HK-2 (cell line): ENCODE measurements at regions not wholly inside any gene's neighbourhood (a gene's known extent, or its start where the extent isn't known, plus 50 kb on each side); places are given as distances from the start of the nearest gene placed in this dataset.
A peak's percentile ranks its signal among the peaks of the same experiment; 100 is the strongest.

Experiments
- DNase-seq: peaks from one replicate; pipeline ENCODE4 v3.0.0-alpha.2; 2018; ENCODE audit not compliant: unreplicated experiment

DNA sequence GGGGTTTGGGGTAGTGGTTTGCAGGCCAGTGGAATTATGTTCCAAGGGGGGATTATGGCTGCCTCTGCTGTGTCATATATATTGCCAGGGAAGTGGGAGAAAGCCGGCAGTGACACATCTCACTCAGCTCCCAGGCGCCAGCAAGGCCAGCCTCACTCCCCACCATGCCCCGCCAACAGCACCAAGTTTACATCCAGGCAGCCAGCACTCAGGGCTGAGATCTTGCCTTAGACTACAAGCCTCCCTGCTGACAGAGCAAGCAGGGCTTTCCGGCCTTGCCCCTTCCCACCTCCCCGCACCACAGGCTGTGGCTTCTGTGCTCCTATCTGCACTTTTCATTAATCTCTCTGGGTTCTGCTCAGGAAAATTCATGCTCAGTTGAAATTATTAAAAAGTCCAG is 385.1 kb downstream of the MZT1 start:
- DNase-seq = no peak

DNA sequence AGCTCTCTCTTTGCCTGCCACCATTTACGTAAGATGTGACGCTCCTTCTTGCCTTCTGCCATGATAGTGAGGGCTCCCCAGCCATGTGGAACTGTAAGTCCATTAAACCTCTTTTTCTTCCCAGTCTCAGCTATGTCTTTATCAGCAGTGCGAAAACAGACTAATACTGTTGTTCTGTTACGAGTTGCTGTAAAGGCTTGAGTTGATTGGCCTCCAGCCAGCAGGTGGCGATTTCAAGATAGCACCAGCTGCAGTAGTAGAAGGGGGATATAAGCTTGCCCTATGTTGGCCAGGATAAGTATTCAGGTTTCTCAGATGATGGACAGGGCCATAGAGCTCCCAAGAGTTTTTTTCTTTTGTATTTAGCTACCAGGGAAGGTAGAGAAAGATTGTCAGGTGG is 385.5 kb downstream of the MZT1 start:
- no peak for DNase-seq

DNA sequence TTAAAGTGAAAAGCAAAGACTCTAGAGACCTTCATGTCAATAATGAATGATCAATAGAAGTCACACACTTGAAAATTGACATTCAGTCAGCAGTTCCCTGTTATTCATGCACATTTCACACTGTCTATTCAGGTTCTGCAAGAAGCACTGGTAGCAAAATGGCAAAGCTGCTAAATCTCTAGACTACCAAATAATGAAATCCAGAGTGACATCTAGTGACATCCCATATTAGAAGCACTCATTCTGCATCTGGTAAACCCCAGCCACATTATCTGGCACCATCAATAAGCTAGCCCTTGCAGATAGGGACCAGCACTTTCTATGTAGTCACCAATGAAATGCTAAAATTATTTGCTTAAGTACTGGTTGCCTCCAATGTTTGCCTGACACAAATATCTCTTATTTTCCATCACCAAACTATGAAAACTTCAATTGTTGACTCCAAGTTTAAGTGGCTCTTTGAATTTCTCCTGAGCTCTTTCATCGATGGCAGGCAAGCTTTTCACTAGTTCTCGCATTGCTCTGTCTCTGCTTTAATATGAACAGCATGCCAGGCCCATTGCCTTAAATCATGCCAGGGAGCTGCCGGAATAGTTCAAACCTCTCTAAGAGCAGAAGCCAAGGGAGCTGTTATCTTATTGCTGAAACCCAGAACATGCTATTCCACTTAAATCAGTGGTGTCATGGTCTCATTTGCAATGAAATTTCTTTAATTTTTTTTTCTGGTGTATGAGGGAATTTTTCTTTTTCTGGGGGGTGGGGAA is 409.9 kb downstream of the MZT1 start:
- DNase-seq = no peak

DNA sequence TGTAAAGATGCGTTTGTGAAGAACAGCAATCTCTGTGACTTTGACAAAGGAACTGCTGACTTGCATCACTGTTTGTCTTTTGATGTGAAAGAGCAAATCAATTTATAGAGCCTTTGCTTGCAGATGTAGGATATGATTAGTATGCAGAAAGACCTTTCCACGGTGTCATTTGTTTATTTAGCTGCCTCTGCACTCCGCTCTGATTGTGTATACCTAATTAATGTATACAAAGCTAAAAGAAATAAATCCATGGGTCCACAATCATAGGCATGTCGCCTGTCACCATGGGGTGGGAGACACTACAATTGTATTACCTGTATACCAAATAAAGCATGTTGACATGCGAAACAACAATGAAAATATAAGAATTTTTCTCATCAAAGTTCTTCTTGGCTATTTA is 410.7 kb downstream of the MZT1 start:
- no peak for DNase-seq

DNA sequence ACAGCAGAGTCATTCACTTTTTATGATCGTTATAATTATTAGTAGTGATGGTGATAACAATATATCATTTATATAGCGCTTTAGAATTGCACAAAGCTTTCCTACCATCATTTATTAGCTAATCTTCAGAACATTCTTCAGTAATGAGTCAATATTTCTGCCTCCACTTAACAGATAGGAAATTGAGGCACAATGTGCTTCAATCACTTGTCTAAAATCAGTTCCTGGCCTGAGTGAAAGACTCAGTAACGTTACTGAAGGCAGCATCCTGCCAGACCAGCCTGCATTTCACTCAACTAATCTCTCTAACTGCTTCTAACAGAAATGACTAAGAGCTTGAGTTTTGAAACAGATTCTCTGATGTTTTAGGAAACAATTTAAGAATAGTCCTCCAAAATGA is 412.1 kb downstream of the MZT1 start:
- no peak for DNase-seq

DNA sequence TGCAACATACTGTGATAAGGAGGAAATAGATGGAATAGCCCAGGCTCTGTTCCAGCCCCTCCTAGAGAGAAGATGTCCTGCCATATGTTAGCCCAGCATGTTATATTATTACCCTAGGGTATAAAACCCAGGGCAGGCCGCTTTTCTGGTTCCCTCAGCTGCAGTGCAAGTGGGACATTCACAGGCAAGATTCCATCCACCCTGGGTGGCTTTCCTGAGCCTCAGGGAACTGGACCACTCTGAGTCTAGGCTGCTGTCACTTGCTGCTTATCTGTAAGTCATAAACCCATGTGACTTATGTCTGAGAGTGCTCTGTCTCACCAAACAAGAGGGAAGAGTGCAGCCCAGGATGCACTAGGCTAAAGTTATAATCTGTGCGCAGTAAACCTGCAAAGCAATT is 413.2 kb downstream of the MZT1 start:
- no peak for DNase-seq

DNA sequence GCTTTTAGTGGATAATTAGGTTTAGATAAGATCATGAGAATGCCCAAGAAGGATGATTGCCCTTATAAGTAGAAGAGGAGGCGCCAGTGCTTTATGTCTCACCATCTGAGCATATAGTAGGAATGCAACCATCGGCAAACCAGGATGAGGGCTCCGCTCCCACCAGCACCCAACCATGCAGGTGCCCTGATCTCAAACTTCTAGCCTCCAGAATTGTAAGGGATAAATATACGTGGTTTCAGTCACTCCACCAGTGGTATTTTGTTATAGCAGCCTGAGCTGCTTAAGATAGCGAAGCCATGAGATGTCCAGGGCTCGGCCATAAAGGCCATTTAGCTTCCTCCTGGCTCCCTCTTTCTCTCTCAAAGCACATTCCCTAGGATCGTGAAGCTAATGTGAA is 413.9 kb downstream of the MZT1 start:
- no peak for DNase-seq

DNA sequence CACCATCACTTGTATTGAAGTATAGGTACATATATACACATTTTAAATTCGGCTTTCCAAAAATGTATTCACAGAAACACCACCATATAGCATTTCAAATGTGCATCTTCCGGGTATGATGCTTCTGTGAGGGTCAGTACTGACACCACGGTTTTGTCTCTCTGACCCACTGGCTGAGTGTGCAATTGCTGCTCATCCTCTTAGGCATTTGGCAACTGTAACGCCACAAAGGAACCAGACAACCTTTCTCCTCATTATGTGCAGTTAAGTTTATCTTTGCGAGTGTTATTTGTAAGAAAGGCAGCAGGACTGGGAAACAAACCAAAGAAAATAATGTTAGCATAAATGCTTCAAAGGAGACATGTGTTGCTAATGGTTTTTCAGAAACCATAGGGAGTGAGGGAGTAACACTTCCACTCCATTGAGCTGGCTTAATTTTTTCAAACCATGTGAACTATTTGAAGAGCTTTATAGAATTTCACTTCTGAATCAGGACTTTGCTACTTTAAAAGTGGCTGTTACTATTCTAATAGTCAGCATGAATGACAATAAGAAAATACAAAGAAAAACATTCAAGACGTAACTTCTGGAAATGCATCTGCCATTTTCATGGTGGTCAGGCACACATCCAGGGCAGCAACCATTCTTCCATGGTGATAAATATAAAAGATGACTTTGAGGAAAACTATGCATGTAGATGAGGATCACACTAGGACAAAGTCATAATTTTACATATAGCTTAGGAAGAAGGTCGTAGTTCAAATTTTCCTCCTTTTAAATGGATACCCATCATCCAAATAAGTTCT is 423.3 kb downstream of the MZT1 start:
- no peak for DNase-seq

DNA sequence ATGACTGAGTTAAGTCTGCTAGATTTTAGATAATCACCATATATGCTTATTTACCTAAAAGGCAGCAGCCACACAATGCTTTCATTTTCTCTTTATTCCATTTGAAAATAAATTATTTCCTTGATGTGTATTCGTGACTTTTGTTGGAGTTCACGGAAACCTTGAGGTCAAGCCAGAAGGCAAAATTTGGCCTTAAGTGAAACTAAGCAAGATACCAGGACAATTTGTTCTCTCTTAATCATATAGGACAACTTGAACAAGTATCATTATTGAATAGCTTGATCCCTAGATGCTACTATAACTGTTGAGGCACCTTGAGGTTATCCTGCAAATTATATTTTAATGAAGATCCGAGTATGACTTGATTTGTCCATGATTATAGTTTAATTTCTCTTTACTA is 429.2 kb upstream of the DACH1 start:
- no peak for DNase-seq

DNA sequence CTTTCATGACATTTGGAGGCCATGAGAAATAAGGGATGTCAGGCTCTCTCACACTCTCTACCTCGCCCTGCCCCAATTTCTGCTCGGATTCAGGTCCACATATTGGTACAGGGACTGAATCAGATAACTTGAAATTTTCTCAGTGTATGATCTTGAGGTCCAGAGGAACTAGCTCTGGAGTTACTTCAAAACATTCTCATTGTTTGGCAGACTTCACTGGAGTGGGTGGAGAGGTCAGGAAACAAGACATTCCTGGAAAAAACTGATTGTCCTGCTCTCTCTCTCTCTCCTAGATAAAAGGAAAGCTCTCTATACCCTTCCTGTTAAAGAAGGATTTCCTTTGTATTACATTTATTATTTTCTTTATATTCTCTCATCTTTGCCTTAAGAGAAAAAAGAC is 428.1 kb upstream of the DACH1 start:
- no peak for DNase-seq

DNA sequence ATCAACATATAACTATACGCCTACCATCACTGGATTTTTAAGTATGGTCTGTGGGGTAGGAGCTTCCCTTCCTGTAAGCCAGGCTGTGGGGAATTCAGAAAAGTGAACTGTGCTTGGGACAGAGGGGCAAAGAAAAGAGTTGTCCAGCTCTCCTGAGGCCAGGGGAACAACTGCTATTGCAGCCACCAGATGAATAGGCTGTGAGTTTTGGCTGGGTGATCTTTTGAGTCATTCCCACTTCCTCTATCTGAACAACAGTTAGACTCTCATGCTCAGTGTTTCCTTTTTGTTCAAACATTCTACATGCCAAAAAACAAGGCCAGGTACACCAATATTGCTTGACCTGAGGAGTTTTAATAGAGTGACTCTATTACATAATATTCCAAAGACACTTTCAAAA is 426.2 kb upstream of the DACH1 start:
- no peak for DNase-seq

DNA sequence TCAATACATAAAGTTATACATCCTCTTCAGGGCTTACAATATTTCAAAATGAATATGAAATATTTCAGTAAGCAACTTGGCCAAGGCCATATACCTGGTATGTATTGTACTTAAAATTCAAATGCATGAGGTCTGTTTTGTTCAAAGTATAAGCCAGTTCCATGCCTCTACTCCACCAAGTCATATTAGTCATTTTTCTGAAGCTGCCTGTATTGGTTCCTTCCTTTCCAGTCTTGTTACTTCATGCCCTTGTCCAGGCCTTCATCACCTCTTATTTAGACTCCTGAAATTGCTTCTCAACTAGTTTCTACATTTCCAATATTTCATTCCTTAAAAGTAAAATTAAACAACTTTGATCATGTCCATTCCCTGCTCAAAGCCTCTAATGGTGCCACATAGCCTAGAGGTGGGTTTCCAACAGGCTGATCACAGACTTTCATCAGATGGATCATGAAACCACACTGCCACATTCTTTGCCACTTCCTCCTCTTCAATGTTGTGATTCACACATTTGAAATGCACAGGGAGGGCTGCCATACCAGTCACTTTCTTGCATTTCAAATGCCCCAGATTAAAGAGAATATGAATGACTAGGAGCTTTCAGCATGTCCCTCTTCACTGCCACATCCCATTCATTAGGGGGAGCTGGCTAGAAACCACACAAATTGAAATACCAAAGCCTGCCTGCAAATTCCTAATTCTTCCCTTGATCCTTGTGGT is 424.1 kb upstream of the DACH1 start:
- peak; percentile 60 for DNase-seq

DNA sequence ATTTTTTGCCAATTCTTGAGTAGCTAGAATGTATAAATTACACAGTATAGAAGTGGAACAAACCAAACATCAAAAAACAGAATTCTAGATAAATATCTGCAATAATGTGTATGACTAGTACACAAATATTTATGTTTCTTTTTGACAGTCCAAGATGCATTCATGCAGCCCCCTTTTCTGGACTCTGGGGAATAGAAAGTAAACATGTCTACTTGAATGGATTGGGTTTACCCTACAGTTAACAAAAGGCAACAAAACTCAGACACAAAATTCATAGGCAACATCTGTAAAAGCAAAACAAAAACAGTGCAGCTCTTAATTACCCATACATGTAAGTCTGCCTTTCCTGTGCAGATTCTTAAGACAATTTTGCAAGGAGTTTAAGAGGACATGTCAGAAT is 419.4 kb upstream of the DACH1 start:
- no peak for DNase-seq

DNA sequence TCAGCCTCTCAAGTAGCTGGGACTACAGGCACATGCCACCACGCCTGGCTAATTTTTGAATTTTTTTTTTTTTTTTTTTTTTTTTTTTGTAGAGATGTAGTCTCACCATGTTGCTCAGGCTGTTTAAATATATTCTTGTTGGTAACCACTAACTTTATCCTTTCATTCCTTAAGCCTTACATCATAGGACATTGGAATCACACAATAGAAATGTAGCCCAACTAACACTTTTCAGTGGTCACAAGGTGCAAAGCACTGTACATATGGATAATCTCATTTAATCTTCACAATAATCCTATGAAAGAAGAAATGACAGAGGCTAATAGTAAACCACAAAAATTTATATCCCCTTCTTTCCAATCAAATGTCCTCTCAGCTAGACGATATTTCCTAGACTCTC is 417.8 kb upstream of the DACH1 start:
- no peak for DNase-seq

DNA sequence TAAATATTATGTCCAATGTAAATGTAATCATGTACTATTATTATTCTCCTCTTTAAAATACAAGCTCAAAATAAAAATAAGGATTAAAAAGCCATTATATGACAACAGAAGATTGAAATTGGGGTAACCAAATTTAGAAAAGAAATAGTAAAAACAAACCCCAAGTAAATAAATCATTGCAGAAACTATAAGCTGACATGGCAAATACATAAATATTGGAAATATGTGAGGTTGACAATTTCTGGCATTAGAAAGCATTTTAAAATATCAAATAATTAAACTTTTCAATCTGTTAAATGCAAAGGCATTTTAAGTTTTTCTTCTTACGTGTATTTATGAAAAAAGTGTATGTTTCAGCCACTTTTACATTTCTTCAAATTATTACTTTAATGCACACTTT is 394.7 kb upstream of the DACH1 start:
- DNase-seq = no peak

DNA sequence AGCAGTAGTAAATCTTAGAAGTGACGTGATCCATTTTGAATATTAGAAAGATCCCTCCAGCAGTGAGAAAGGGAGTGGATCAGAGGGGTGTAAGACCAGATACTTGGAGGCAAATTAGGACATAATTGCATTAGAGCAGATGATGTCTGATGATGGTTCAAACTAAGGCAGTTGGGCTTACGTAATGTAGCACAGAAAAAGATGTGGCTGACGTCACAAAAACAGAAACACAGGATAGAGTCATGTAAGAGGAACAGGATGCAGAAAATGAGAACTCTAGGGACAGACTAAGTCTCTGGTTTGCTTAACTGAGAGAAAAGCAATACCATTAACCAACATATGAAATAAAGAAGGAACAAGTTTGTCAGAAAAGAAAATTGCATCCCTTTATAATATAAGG is 392.5 kb upstream of the DACH1 start:
- DNase-seq = no peak

DNA sequence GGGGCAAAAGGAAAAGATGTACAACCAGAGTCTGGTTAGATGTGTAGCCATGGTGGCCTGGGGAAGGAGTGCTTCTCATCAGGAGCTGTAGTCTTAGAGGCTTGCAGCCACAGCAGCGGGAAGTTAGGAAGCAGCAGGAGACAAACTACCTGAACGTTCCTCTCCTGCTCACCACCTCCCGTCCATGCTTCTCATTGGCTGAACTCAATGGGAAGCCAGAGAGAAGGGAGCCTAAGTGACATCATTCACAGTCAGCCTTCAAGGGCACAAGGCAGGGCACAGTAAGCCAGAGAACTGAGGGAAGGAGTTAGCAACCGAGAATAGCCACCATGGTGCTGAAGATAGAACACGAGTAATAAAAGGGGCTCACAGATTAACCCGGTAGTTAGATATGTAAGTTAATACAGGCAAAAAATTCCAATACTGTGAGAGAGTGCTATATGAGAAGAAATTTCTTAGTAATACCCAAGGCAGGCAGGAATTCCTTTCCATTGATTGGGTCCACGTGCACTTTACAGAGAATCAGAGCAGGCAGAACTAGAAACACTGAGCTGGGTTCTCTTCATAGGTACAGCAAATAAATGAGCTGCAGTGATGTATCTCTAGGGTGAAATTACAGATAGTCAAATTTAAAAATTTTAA is 391.5 kb upstream of the DACH1 start:
- DNase-seq = no peak

DNA sequence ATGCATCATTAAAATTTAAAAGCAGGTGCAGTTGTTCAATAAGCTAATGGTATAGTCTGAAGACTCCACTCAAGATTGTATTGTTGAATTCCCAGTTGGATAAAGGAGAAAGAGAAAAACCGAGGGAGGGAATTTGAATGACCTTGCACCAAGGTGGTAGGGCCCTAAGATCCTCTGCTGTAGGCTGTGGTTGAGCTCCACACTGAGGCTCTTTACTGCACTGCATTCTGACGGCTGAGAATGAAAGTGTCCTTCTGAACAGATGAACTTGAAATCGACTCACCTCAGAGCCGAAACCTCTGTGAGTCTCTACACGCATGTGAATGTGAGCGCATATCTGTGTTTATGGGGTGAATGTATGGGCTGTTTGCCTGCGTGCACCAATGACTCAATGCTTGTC is 388.9 kb upstream of the DACH1 start:
- no peak for DNase-seq

DNA sequence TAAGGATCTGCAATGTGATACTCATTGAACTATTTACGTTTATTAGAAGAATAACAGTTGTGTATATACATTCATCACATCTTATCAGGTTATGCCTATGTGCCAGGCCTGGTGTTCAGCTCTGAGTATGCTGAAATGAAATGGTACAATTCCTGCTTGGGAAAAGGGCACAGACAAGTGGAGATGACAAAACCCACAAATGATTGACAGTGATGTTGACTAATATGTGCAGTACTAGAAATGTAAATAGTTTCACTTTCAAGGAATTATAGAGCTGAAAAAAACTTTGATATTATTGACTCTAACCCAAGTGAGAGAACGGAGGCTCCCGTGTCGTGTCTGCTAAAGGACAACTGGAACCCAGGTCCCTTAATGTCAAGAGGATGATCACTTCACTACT is 386.8 kb upstream of the DACH1 start:
- DNase-seq = no peak

DNA sequence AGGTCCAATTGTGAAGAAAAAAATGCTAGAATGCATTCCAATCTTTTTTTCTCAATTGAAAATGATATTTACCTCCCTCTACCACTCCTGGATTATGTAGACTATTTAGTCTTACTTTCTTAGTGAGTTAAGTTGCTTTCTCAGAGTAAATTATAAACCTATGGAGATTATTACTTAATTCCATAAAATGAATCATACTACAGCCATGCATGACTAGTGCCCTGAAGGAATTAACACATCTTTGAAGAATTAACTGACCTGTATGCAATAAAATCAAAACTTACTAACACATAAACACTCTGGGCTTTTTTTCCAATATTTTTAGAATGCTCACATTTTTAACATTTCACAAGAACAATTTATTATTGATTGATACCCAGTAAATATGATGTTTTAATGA is 379.4 kb upstream of the DACH1 start:
- no peak for DNase-seq

DNA sequence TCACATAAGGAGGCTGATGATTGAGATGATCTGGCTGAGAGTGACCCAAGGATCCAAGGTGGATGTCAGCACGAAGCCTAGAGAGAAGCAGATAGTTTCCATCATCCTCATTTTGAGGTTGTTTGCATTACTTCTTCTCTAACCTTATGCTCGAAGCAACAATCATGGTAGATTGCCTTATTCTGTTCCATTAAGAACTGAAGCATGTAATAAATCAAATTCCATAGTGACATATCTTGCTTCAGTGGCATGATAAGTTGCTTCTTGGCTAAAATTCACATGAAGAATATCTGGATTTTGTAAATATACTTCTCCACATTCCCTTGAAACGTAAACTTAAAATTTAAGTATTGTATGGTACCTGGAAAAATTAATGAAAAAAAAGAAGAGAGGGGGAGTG is 377.8 kb upstream of the DACH1 start:
- no peak for DNase-seq

DNA sequence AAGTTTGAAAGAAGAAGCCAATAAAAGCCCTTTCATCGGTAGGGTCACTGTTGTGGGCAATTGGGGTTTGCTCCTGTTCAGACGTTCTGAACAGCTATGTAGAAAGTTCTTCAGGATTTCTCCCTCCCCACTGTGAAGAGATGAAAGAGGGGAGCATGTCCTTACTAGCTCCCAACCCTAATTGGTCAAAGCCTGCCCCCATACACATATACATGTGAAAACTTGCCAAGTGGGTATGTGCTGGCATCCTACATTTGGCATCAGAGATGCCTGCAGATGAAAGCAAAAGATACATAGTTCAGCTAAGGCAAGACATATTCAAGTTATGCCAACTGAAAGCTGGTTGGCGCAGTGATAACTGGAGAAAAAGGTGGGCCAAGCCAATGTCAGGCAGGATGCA is 363.1 kb upstream of the DACH1 start:
- no peak for DNase-seq
